Peyer's patch (tissue), 4 donors: ENCODE measurements at regions not wholly inside any gene's neighbourhood (a gene's known extent, or its start where the extent isn't known, plus 50 kb on each side); places are given as distances from the start of the nearest gene placed in this dataset.

Source experiments
- DNase-seq, 3 donors: peaks; one replicate each; pipeline ENCODE4 v3.0.0-alpha.2; 2017 to 2019
- H3K27ac ChIP-seq, 4 donors: fragments of 200-600 bp; sonication (generic); one replicate each; pipeline ENCODE4 v1.5.1; 2016 to 2019
- H3K27me3 ChIP-seq, 2 donors: fragments of 200-600 bp; sonication (generic); one replicate each; pipeline ENCODE4 v1.5.1; 2019
- H3K36me3 ChIP-seq, 3 donors: fragments of 200-600 bp; sonication (generic); one replicate each; pipeline ENCODE4 v1.5.1; 2016 to 2019
- H3K4me1 ChIP-seq, 4 donors: fragments of 200-600 bp; sonication (generic); one replicate each; pipeline ENCODE4 v1.5.1; 2016 to 2019
- H3K4me3 ChIP-seq, 4 donors: fragments of 200-600 bp; sonication (generic); 1 replicate in 3 of 4; 2 replicates in 1 of 4; pipeline ENCODE4 v1.5.1; 2016 to 2019; ENCODE audit warnings: mild to moderate bottlenecking in 1 of 4
- H3K9me3 ChIP-seq, 4 donors: fragments of 200-600 bp; sonication (generic); one replicate each; pipeline ENCODE4 v1.5.1; 2016 to 2019; ENCODE audit warnings: mild to moderate bottlenecking in 1 of 4
- POLR2A ChIP-seq, 2 donors: fragments of 450-650 bp; IDR thresholded peaks; one replicate each; pipeline ENCODE4 v1.5.1; 2017; ENCODE audit warnings: antibody characterized with exemption in 2 of 2, mild to moderate bottlenecking in 2 of 2, moderate library complexity in 2 of 2
- TF ChIP-seq, protein P1 (sequence below), 6 experiments: fragments of 450-650 bp in 4 of 6; fragments of 200-600 bp in 2 of 6; sonication (generic) in 1 of 6; IDR thresholded peaks; one replicate each; pipeline ENCODE4 v1.5.1; 2017 to 2019; ENCODE audit warnings: antibody characterized with exemption in 6 of 6, mild to moderate bottlenecking in 3 of 6, moderate library complexity in 1 of 6

DNA sequence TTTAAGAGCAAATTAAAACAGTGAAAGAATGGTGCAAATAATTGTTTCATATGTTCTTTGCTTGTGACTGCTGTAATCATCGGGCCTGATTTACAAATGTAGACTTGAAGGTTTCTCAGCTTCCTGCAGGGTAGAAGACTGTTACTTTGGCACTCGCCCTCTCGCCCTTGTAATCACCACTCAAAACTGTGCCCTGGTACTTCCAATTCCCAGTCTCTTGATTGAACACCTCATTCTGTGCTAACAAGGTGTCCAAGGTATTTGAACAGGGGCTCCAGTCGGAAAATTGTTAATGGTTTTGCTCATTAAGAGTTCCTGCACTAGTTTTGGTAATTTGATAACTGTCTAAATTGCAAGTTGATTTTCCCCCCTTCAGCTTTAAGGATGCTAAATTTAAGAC is 209.5 kb downstream of the ZIC1 start:
- no peak overlapping the region for H3K27ac ChIP-seq
- no peak overlapping the region for H3K4me3 ChIP-seq
- no peaks in the 10 kb centered on the region for H3K9me3 ChIP-seq
- DNase-seq: no peak
- H3K27me3 ChIP-seq: no peaks in the 10 kb centered on the region
- TF ChIP-seq POLR2A (IDR thresholded peaks at IDR 0.05): no peak
- TF ChIP-seq, protein P1, sequence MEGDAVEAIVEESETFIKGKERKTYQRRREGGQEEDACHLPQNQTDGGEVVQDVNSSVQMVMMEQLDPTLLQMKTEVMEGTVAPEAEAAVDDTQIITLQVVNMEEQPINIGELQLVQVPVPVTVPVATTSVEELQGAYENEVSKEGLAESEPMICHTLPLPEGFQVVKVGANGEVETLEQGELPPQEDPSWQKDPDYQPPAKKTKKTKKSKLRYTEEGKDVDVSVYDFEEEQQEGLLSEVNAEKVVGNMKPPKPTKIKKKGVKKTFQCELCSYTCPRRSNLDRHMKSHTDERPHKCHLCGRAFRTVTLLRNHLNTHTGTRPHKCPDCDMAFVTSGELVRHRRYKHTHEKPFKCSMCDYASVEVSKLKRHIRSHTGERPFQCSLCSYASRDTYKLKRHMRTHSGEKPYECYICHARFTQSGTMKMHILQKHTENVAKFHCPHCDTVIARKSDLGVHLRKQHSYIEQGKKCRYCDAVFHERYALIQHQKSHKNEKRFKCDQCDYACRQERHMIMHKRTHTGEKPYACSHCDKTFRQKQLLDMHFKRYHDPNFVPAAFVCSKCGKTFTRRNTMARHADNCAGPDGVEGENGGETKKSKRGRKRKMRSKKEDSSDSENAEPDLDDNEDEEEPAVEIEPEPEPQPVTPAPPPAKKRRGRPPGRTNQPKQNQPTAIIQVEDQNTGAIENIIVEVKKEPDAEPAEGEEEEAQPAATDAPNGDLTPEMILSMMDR (IDR thresholded peaks at IDR 0.05): no peak
- H3K4me1 ChIP-seq: no peaks in the 10 kb centered on the region
- no peaks in the 10 kb centered on the region for H3K36me3 ChIP-seq

DNA sequence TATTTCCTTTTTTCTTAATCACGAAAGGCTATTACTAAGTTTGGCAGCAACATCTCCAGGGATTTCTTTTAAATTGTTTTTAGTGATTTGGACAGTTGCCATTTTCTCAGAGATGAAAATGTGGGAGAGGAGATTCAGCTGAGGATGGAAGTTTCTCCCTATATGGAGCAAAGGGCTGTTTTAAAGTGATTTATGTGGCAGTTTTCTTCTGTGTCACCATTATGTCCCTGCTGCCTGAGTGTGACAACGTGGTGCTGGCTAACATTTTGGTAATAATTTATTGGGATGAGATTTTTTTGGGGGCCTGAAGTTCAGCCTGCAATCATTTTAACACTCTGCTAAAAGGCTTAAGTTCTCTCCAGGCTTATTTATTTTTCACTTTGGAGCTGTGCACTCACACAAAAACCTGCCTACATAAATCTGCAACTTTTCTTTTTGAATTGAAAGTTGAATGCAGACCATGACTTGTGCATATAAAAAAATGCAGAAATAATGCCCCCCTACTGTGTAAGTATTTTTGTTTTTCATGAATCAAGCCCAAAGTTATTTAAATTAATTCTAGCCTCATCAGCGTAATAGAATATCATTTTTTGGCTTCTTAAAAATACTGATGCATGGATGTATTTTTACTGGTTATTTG is 210.9 kb downstream of the ZIC1 start:
- no peak overlapping the region for H3K27ac ChIP-seq
- TF ChIP-seq, protein P1 (IDR thresholded peaks at IDR 0.05): no peak
- no peak for TF ChIP-seq POLR2A (IDR thresholded peaks at IDR 0.05)
- H3K27me3 ChIP-seq: no peaks in the 10 kb centered on the region
- H3K36me3 ChIP-seq: no peaks in the 10 kb centered on the region
- DNase-seq: no peak
- no peaks in the 10 kb centered on the region for H3K4me1 ChIP-seq
- H3K9me3 ChIP-seq: no peaks in the 10 kb centered on the region
- H3K4me3 ChIP-seq: no peak overlapping the region

DNA sequence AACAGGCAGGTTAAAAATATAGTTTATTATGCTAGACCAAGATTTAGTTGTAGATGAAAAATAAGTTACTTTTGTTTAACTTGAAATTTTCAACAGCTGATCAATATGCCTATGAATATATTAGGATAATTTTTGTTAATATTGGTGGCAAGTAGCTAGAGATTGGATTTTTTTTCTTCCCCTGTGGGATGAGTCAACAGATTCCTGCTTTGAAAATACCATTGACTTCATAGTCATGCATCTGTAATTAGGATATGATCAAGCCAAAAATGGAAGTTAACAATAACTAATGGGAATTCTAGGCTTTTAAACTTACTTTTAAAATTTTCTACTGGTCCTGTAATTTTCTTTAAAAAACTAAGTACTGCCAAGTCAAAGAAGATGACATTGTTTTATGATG is 211.7 kb downstream of the ZIC1 start:
- no peak for DNase-seq
- no peak overlapping the region for H3K4me3 ChIP-seq
- no peaks in the 10 kb centered on the region for H3K36me3 ChIP-seq
- no peaks in the 10 kb centered on the region for H3K9me3 ChIP-seq
- H3K27ac ChIP-seq: no peak overlapping the region
- H3K27me3 ChIP-seq: no peaks in the 10 kb centered on the region
- no peaks in the 10 kb centered on the region for H3K4me1 ChIP-seq
- TF ChIP-seq POLR2A (IDR thresholded peaks at IDR 0.05): no peak
- TF ChIP-seq, protein P1 (IDR thresholded peaks at IDR 0.05): no peak

DNA sequence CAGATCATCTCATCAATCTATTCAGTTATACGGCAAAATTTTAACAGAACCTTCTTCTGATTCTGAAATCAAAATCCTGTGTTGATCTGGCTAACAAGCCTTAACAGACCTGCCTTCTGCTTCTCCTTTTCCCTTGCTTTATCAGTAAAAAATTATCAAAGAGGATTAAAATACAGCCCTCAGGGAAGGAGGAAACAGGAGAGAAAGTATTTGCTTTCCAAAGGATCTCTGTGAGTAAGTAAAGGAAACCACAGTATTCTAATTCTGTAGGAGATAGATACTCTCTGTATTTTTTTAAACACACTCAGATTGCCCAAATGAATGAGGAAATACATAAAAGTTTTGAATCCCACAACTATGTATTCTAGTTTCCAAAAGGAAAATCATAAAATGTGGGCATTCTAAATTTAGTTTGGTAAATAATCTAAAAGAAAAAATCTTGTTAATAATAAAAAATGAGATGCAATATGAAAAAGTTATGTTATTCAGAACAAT is 221.8 kb downstream of the ZIC1 start:
- Histone ChIP-seq H3K27me3 (no peaks in the 10 kb centered on the region), H3K36me3 (no peaks in the 10 kb centered on the region), H3K4me1 (no peaks in the 10 kb centered on the region), H3K27ac (no peak overlapping the region), H3K9me3 (no peaks in the 10 kb centered on the region), H3K4me3 (no peak overlapping the region)
- no peak for DNase-seq
- TF ChIP-seq POLR2A (IDR thresholded peaks at IDR 0.05): no peak
- TF ChIP-seq, protein P1 (IDR thresholded peaks at IDR 0.05): no peak

DNA sequence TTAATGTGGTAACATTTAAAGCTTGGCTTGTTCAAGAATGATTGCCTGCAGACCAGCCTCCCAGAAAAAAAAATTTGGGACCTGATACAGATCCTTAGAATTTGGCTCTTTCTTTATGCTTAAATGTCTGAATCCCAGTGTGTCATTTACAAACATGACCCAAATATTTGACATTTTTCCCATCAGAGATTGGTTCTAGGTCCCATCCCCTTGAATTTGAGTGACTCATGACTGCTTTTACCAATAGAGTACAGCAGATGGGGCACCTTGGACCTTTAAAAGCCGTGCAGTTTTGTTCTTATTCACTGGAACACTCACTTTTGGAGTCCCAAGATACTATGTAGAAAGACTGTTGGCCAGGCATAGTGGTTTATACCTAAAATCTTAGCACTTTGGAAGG is 231.6 kb downstream of the ZIC1 start:
- Histone ChIP-seq H3K36me3 (no peaks in the 10 kb centered on the region), H3K4me1 (no peaks in the 10 kb centered on the region), H3K27me3 (no peaks in the 10 kb centered on the region), H3K27ac (no peak overlapping the region), H3K4me3 (no peak overlapping the region), H3K9me3 (no peaks in the 10 kb centered on the region)
- no peak for TF ChIP-seq POLR2A (IDR thresholded peaks at IDR 0.05)
- TF ChIP-seq, protein P1 (IDR thresholded peaks at IDR 0.05): no peak
- no peak for DNase-seq

DNA sequence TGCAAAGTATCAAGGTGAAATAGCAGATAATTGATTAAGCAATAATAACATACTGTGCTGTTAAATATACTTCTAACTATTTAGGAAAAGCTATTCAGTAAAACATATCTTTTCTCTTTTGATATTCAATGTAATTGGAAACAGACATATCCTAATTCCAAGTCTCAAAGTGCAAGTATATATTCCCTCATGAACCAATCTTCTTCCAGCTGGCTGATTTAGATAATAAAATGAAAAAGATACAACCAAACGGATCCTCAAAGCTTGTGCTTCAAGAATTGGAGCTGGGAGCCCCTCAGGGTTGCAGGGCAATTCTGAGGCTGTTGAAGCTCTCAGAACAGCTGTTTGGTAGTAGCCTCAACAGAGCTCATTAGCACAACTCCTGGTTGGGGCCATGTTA is 236.6 kb downstream of the ZIC1 start:
- H3K4me3 ChIP-seq: no peak overlapping the region
- DNase-seq: no peak
- no peaks in the 10 kb centered on the region for H3K36me3 ChIP-seq
- no peaks in the 10 kb centered on the region for H3K27me3 ChIP-seq
- TF ChIP-seq, protein P1 (IDR thresholded peaks at IDR 0.05): no peak
- no peak for TF ChIP-seq POLR2A (IDR thresholded peaks at IDR 0.05)
- no peak overlapping the region for H3K27ac ChIP-seq
- H3K4me1 ChIP-seq: no peaks in the 10 kb centered on the region
- no peaks in the 10 kb centered on the region for H3K9me3 ChIP-seq
